GM19438 (cell line): ENCODE measurements at regions not wholly inside any gene's neighbourhood (a gene's known extent, or its start where the extent isn't known, plus 50 kb on each side); places are given as distances from the start of the nearest gene placed in this dataset.
"Not testable (repeated sequence)": the region's sequence is repeated elsewhere in the genome, so short reads cannot be mapped to it uniquely, and the experiment has no call there.

Experiments
- ATAC-seq: cut with Tn5 transposase; IDR thresholded peaks from one replicate; pipeline ENCODE4 v1.9.1; 2021; ENCODE audit warnings: low read depth; ENCODE audit not compliant: unreplicated experiment

DNA sequence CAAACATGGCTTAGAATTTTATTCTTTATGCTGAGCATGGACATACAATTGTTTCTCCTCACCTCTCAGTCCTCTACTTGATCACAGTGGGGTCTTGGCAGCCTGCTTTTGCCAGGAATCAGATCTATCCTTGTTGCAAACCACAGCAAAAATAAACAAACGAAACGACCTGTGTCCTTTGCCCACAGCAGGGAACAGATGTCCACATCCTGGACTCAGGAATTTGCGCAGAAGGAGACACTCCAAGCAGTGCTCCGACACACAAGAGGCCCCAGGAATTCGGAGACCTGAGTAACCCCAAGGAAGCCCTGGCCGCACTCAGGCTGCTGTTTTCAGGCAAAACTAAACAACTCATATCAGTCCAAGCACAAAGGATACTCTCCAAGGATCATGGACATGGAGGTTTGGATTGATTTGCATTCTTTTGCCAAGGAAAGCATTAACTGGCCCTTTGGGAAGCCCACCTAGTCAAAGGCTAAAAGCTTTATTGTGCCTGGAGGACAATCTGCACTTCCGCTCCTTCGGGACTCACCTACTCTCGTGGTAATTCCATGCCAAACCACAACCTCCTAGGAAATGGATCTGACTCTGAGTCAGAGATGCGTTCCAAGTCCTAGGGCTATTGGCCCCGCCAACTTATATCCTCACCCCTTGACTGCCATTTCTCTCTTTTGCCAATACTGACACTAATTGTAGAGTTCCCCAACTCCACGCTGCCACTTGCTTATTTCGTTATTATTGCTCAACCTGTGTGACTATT lies 271.1 kb upstream of the CDH11 start:
- no peak for ATAC-seq

DNA sequence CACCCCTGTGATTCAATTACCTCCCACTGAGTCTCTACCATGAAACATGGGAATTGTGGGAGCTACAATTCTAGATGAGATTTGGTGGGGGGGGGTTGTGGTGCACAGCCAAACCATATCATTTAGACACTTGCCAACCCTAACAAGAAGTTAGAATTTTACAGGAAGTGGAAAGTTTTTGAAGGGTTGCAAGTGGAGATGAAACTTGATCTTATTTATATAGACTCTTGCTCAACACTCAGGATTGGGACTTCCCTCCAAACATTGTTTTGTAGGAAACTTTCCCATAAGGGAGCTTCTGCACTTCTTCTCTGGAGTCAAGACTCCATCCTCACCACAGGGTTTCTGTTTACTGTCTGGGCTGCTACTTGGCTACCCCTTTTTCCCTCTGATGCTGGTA lies 266.7 kb upstream of the CDH11 start:
- no peak for ATAC-seq

DNA sequence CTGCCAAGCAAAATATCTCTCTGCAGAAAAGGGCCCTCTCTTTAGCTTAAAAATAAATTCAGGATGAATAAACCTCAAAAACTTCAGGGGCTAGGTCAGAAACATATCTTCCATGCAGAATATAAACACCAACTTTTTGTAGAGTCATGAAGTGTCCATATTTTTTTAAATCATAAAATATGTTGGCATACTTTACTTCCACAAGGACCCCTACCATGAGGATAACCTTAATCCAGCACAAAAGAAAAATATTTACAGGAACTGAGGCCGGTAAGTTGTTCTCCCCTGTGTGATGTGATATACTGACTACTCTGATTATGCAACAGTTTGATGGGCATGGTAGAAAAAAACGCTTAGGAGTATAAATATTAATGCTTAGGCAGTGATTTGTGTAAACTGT lies 264.8 kb upstream of the CDH11 start:
- ATAC-seq: no peak

DNA sequence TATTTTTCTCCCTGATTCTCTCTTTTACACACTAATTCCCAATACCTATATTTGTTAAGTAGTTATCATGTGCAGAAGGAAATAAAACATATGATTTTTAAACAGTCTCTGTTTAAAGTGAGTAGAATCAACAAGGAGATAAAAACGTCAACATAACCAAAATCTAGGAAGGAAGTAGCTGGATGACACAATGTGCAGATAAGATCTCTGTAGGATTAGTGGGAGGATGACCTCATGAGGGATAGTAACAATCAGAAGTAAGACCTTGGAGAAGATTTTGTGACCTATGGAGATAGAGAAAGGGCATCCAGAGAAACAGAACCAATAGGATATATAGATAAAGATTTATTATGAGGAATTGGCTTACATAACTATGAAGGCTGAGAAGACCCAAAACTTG lies 262.6 kb upstream of the CDH11 start:
- no peak for ATAC-seq

DNA sequence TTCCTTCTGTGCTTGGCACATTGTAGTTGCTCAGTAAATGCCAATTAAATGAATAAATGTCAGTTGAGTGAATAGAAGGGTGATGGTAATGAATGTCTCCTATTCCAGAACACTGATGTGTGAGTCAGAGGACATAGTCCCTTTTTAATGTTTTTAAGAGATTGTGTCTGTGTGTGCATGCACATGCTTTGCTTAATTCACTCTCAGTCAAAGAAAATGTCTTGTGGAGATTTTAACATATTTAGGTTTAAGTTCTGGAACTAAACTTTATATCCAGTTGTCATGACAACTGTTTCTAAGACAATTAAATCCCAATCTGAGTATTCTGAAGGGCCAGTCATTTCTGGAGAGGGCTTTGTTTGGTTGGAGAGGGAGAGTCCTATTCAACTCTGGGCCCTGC lies 255.3 kb upstream of the CDH11 start:
- ATAC-seq: no peak

DNA sequence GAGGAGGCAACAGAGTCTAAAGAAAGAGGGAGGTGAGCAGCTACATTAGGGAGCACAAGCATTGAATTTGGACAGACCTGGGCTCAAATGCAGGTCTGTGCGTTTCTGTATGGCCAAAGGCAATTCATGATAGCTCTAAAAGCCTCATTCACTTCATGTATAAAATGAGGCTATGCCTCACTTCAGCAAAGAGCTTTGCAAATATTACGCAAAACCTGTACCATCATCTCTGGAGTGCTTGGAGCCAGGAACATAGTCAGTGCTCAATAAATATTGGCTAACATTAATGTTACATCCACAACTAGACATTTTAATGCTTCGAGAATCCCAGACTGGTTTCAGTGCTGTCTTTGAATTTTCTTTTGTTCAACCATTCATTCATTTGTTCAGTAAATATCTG lies 254.7 kb upstream of the CDH11 start:
- no peak for ATAC-seq

DNA sequence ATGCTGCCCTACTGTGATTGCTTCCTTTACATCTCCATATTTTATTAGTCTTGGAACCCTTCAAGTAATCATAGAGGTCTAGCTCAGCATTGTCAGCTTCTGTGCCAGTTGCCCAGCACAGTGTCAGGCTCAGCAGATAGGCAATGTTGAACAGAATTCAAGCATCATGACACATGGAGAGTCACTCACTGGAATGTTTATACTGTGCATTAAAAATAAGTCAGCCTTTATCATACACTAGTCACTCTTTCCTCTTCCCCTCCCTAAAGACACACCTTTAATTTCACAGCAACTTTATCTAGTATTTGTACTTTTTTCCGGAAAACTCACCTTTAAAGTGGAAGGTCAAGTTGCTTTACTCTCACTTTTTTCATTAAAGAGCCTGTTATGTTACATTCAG lies 253.8 kb upstream of the CDH11 start:
- no peak for ATAC-seq

DNA sequence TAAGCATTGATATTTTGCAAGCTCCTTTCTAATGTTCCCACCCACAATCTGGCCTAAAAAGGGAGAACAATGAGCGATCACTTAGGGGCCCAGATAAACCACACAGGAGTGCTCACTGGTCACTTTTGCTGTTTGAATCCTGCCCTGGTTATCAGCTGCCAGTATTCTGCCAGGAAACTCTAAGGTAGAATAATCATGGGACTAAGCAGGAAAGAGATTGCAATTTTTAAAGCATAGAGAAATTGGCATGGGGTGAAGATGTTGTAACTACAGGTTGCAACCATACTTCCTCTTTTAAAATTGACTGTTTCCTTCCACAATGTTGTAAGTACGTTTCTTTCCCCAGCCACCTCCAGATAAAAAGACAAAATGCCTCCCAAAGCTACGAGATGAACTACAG lies 251.2 kb upstream of the CDH11 start:
- ATAC-seq: no peak

DNA sequence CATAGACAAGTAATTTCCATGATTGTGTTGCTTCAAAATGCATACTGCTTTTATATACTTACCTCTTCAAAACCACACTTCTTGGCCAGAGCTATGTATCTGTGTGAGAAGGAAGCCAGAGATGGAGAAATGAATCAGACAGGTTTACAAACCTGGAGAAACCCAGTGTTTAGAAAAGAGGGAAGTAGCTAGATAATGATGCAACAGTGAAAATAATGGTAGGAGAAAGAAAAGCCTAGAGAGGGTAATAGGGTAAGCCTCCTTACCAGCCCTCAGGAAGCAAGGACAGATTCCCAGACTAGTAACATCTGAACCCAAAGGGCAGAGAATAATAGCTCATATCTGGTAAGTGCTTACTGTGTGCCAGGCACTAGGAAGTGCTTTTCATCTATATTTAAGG lies 250.3 kb upstream of the CDH11 start:
- no peak for ATAC-seq

DNA sequence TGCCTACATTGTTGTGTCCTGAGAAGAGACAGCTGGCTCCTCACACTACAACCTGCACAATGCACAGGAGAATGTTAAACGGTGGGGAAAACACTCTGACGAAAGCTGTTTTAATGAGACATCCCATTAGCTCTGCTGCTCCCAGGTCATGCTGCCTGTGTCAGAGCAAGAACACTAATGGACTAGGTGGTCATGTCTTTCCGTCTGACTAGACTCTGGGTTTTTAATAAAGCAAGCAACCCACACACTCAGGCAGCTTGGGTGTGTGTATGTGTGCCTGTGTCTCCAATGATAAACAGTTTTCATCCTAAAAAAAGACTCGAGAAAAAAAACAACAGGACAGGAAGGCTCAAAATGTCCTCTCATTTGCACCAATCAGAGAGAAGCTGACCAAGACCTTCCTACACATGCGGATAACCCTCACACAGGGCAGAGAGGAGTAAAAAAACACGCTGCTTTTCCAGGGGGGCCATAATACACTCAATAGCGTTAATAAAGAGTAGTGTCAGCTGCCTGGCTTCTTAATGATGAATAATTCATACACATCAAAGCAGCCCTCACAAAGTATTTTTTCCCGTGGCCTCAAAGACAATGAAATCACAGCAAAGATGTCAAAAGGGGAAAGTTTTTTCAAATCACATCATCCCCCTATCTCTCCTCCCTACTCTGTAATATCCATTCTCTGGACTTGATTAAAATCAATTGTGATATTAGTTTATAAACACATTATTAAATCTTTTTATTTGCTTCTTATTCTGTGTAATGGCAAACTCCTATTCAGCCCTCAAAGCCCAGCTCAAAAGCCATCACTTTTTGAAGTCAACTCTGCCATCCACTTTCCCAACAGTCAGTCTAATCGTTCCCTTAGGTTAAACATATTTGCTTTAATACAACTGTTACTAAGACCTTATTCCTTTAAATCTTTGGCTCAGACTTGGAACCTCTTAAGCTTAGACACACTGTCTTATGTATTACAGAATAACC lies 244.2 kb upstream of the CDH11 start:
- ATAC-seq: no peak

DNA sequence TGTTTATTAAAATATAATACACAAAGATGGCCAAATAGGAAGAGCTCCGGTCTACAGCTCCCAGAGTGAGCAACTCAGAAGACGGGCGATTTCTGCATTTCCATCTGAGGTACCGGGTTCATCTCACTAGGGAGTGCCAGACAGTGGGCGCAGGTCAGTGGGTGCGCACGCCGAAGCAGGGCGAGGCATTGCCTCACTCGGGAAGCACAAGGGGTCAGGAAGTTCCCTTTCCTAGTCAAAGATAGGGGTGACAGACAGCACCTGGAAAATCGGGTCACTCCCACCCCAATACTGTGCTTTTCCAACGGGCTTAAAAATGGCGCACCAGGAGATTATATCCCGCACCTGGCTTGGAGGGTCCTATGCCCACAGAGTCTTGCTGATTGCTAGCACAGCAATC lies 234.9 kb upstream of the CDH11 start:
- ATAC-seq: not testable (repeated sequence)

DNA sequence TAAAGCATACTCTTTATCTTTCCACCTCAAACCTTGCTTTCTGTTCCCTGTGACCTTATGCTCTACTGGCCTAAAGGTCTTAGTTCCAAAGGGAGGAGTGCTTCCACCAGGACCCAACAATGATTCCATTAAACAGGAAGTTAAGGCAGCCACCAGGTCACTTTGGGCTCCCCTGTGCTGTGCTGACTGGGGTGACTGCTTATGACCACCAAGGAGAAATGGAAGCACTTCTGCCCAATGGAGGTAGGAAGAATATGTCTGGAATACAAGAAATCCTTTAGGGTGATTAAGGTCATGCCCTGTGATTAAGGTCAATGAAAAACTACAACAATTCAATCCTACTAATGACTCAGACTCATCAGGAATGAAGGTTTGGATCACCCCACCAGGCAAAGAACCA lies 233.8 kb upstream of the CDH11 start:
- no peak for ATAC-seq

DNA sequence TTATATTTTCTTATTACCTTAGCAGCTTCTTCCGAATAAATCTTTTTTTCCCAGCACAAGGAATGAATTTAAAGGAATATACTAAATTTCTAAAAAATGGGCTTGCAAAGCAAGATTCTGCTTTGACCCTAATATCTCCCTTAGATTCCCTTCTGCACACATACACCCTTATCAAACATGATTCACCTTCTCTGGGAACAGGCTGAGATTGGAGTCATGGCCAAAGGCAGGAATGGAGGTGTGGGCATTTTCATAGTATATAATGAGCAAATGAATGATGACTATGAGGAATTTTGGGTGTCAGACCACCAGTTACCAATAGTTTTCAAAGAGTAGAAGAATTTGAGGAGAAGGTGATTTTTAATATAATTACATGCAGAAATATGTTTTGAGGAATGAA lies 231.3 kb upstream of the CDH11 start:
- ATAC-seq: no peak

DNA sequence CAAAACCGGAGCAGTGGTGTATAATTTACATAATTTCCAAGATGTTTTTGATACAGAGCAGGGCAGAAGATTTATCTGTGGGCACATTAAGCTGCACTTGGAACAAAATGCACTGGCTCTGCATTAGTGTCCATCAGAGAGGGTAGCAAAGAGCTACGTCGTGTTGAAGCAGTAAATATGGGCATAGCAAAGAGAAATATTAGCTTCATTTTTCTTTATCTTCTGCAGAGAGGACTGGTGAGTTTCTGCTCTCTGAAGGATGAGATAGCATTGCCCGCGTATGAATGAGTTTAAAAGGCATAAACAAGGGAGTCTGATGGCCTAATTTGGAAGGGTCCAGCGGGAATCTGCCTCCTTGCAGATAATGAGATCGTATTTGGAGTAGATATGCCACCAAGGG lies 227.8 kb upstream of the CDH11 start:
- ATAC-seq: no peak

DNA sequence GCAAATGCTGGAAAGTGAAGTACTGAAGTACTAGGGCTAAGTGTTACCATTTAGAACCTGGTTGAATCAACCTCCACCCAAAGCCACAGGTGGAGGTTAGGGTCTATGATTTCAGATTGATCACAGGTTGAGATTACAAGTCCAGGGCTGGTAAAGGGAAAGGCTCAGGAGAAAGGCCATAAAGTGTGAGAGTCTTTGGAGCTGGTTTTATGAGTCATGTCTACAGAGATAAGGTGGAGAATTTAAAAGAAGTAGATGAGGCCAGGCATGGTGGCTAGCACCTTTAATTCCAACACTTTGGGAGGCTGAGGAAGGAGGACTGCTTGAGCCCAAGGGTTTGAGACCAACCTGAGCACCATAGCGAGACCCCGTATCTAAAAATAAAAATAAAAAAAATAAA lies 221.7 kb upstream of the CDH11 start:
- no peak for ATAC-seq

DNA sequence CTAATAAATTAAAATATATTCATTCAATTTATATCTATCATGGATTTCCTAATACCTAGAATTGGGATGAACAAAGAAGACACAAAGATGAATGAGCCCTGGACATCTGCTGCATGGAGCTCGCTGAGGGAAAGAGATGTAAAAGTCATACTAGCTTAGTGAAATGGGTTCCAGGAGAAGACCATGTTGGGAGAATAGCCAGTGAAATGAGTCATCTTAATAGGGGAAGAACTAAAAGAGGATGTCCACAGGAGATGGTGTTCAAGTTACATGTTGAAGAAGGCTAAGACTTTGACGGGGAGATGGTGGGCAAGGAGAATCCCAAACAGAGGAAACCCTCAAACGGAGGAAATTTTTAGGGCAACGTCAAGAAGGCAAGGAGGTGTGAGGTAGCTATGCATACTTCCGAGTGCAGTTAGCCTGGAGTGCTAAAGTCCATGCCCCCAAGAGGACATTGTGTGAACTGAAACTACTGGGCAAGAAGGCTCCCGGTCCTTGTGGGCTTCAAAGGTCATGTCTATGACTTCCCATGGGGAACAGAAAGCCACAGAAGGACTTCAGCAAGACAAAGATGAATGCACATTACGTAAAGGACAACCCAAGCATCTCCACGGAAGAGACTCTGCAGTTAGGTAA lies 220.5 kb upstream of the CDH11 start:
- no peak for ATAC-seq

DNA sequence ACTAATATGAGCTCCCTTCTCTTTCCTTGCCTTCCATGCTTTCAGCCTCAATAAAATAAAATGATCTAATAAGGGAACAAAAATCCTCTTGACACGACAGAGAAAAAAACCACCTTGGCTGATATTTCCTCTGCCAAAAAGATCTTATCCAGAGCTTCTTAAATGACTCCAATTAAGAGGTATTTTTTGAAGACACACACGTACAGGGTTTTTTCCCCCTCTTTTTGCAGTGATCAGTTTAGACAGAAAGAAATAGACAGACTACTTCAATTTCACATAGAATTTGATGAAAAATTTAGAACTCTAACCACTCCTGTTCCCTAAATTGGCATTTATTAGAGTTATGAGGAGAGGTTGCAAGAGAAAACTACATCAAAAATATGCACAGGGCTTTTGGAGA lies 217.2 kb upstream of the CDH11 start:
- ATAC-seq: no peak

DNA sequence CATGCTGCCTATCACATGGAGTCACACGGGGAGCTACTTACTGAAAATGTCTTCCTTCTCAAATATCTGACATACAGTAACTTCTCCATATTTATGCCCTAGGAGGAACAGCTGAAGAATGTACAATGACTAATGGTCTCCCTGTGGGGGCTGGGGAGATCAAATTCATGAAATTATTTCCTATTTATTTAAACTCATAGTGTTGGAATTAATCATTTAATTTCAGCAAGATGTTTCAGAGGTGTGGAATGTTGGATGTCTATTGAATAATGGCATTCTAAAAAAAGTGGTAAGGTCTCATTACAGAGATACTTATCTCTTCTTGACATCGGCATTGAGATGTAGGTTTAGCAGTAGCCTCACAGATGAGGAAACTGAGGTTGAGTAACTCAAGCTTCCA lies 214.3 kb upstream of the CDH11 start:
- ATAC-seq: no peak

DNA sequence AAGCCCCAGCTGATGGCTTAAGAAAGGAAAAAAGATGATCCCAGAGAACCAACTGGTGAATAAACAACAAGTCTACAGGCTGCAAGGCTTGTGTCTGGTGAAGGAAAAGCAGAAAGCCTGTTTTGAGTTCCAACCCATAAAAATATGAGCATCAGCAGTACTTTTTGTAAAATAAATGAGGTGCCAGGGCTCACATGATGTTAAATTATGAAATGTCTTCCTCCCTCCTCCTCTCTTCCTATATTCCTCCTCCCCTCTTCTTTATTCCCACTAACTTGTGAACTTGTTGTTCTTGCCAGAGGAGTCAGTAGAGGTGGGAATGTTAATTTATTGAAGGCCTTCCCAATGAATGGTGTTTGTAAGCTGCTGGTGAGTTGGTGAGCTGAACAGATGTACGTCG lies 212.2 kb upstream of the CDH11 start:
- no peak for ATAC-seq

DNA sequence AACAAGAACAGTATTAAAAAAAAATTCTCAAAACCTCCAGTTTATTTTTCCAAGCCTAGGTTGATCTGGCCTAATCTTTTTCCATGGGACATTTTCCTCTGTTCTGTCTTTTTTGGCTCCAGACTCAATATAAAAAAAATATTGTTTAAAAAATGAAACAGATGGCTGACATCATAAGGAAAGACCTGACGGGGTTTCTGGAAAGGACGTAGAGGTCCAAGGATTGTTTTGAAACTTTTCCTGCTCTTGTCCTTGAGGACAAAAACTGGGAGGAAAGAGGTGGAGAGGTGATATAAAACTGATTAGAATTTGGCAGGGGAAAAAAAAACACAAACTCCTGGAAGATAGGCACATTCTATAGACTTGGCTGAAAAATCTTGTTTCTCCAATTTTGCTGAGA lies 211.4 kb upstream of the CDH11 start:
- no peak for ATAC-seq

DNA sequence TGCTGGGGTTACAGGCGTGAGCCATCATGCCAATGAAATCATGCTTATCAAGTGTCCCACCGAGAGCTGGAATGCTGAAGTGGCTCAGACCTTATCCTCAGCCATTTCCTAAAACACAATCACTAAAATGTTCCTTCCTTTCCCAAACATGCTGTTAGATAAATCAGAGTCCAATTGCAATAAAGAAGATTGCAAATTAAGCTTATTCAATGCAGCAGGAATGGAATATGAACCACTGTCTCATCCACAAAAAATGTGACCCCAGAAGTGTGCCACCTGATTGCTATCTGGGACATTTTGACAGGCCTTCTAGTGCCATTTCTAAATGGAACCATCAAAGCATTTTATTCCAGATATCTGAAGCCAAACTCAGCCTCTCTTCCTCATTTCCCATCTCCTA lies 205.5 kb upstream of the CDH11 start:
- ATAC-seq: no peak
